Ishikawa (cell line): ENCODE measurements at regions not wholly inside any gene's neighbourhood (a gene's known extent, or its start where the extent isn't known, plus 50 kb on each side); places are given as distances from the start of the nearest gene placed in this dataset.

Source experiments
- CEBPB ChIP-seq: IDR thresholded peaks from 2 replicates; pipeline ENCODE4 v1.6.1; 2012
- EGR1 ChIP-seq: IDR thresholded peaks from 2 replicates; pipeline ENCODE4 v1.6.1; 2012
- EP300 ChIP-seq: IDR thresholded peaks from 2 replicates; pipeline ENCODE4 v1.6.1; 2012; ENCODE audit warnings: borderline replicate concordance
- FOXM1 ChIP-seq: IDR thresholded peaks from 2 replicates; pipeline ENCODE4 v1.6.1; 2012; ENCODE audit warnings: low read depth, borderline replicate concordance
- MAX ChIP-seq: IDR thresholded peaks from 2 replicates; pipeline ENCODE4 v1.6.1; 2012
- NFIC ChIP-seq: IDR thresholded peaks from 2 replicates; pipeline ENCODE4 v1.6.1; 2012
- RAD21 ChIP-seq: IDR thresholded peaks from 2 replicates; pipeline ENCODE4 v1.6.1; 2012; ENCODE audit warnings: low read depth
- REST ChIP-seq: IDR thresholded peaks from 2 replicates; pipeline ENCODE4 v1.6.1; 2012; ENCODE audit warnings: low read depth, mild to moderate bottlenecking
- TAF1 ChIP-seq: IDR thresholded peaks from 2 replicates; pipeline ENCODE4 v1.6.1; 2012; ENCODE audit warnings: low read depth, mild to moderate bottlenecking
- TCF12 ChIP-seq: IDR thresholded peaks from 2 replicates; pipeline ENCODE4 v1.6.1; 2012; ENCODE audit warnings: low read depth
- TEAD4 ChIP-seq: IDR thresholded peaks from 2 replicates; pipeline ENCODE4 v1.6.1; 2012
- USF1 ChIP-seq: IDR thresholded peaks from 2 replicates; pipeline ENCODE4 v1.6.1; 2012
- YY1 ChIP-seq: IDR thresholded peaks from 2 replicates; pipeline ENCODE4 v1.6.1; 2012; ENCODE audit warnings: low read depth
- ZBTB7A ChIP-seq: IDR thresholded peaks from 2 replicates; pipeline ENCODE4 v1.6.1; 2012; ENCODE audit warnings: low read depth

GRCh38 chr18:40157120-40157519, 1797.9 kb upstream of the PIK3C3 start:
- TF ChIP-seq RAD21 = no peak
- no peak for TF ChIP-seq YY1
- TF ChIP-seq TEAD4 = no peak
- TF ChIP-seq EP300 = no peak
- no peak for TF ChIP-seq TAF1
- TF ChIP-seq TCF12 = no peak
- TF ChIP-seq EGR1 = no peak
- TF ChIP-seq MAX = no peak
- no peak for TF ChIP-seq REST
- TF ChIP-seq ZBTB7A = no peak
- TF ChIP-seq NFIC = no peak
- no peak for TF ChIP-seq FOXM1
- no peak for TF ChIP-seq CEBPB
- no peak for TF ChIP-seq USF1
